ENCODE measurements at regions not wholly inside any gene's neighbourhood (a gene's known extent, or its start where the extent isn't known, plus 50 kb on each side); places are given as distances from the start of the nearest gene placed in this dataset.
"Not testable (repeated sequence)": the region's sequence is repeated elsewhere in the genome, so short reads cannot be mapped to it uniquely, and the experiment has no call there.

DNA sequence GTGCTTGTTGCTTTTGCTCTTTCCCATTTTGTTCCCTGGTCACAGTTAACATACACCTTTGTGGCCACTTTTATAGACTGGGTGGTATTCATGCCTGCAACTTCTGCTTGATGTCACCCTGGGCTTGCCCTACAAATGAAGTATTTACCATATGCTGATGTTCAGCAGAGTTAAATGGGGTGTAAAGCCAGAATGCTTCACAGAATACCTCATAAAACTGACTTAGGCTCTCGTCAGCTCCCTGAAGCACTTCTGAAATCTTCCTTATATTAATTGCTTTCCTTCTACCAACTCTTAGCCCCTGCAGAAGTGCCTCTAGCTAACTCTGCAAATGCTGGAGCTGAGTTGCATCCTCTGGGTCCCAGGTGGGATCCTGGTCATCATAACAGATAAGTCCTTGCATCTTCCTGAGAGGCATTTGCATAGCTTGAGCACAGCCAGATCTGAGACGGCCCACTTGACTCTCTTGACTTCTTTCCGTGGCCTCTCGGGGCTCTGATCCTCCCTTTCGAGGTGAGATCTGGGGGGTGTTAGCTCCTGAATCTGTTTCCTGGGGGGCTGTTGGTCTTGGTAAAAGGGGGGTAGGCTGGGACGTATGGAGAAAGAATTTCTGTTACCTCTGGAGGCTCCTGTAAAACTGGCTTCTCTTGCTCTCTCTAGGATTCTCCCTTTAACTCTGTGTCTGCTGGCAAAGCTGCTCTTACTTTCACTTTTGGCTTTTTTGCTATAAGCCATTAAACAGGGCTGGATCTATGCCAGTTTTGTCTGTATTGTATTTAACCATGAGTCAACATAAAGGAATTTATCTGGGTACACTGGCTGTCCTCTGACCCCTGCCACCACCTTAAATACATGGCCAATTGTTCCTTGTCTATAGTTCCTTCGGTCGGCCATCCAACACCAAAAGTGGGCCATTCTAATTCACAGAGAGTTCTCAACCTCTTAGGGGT, 223.0 kb upstream of the SYNCRIP start:
- peaks cover 43% of the 10 kb centered on the region for H3K27me3 ChIP-seq (ENCODE audit: insufficient read depth, low read depth, severe bottlenecking)
- TF ChIP-seq, protein P1, sequence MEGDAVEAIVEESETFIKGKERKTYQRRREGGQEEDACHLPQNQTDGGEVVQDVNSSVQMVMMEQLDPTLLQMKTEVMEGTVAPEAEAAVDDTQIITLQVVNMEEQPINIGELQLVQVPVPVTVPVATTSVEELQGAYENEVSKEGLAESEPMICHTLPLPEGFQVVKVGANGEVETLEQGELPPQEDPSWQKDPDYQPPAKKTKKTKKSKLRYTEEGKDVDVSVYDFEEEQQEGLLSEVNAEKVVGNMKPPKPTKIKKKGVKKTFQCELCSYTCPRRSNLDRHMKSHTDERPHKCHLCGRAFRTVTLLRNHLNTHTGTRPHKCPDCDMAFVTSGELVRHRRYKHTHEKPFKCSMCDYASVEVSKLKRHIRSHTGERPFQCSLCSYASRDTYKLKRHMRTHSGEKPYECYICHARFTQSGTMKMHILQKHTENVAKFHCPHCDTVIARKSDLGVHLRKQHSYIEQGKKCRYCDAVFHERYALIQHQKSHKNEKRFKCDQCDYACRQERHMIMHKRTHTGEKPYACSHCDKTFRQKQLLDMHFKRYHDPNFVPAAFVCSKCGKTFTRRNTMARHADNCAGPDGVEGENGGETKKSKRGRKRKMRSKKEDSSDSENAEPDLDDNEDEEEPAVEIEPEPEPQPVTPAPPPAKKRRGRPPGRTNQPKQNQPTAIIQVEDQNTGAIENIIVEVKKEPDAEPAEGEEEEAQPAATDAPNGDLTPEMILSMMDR (IDR thresholded peaks at IDR 0.05; ENCODE audit: low read depth, low read length): no peak
- no peaks in the 10 kb centered on the region for H3K36me3 ChIP-seq
- no peak overlapping the region for H3K27ac ChIP-seq
- no peak overlapping the region for H3K4me3 ChIP-seq (ENCODE audit: low read depth, low read length)
- no peak for DNase-seq
- no peaks in the 10 kb centered on the region for H3K9me3 ChIP-seq (ENCODE audit: severe bottlenecking)

GRCh38 chr6:85864453-85865401, 222.0 kb upstream of the SYNCRIP start:
- H3K27me3 ChIP-seq (ENCODE audit: insufficient read depth, low read depth, severe bottlenecking): peaks cover 38% of the 10 kb centered on the region
- H3K27ac ChIP-seq: no peak overlapping the region
- H3K4me3 ChIP-seq (ENCODE audit: low read depth, low read length): no peak overlapping the region
- DNase-seq: no peak
- TF ChIP-seq, protein P1 (IDR thresholded peaks at IDR 0.05; ENCODE audit: low read depth, low read length): no peak
- no peaks in the 10 kb centered on the region for H3K36me3 ChIP-seq
- no peaks in the 10 kb centered on the region for H3K9me3 ChIP-seq (ENCODE audit: severe bottlenecking)

- H3K27ac ChIP-seq: no peak overlapping the region
- DNase-seq: no peak
These were observed 213.5 kb upstream of the SYNCRIP start for GRCh38 chr6:85856235-85856634.

DNA sequence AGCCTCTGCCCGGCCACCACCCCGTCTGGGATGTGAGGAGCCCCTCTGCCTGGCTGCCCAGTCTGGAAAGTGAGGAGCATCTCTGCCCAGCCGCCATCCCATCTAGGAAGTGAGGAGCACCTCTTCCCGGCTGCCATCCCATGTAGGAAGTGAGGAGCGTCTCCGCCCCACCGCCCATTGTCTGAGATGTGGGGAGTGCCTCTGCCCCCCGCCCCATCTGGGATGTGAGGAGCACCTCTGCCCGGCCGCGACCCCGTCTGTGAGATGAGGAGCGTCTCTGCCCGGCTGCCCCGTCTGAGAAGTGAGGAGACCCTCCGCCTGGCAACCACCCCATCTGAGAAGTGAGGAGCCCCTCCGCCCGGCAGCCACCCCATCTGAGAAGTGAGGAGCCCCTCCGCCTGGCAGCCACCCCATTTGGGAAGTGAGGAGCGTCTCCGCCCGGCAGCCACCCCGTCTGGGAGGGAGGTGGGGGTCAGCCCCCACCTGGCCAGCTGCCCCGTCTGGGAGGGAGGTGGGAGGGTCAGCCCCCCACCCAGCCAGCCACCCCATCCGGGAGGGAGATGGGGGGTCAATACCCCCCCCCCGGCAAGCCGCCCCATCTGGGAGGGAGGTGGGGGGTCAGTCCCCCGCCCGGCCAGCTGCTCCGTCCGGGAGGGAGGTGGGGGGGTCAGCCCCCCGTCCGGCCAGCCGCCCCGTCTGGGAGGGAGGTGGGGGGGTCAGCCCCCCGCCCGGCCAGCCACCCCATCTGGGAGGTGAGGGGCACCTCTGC, 195.8 kb upstream of the SYNCRIP start:
- not testable (repeated sequence) for DNase-seq; H3K36me3 ChIP-seq; H3K4me3 ChIP-seq (ENCODE audit: low read depth, low read length); H3K9me3 ChIP-seq (ENCODE audit: severe bottlenecking); H3K27me3 ChIP-seq (ENCODE audit: insufficient read depth, low read depth, severe bottlenecking); H3K27ac ChIP-seq

More at GRCh38 chr6:85856235-85856634, 213.5 kb upstream of the SYNCRIP start:
- Histone ChIP-seq H3K4me3 (ENCODE audit: low read depth, low read length) (no peak overlapping the region), H3K27me3 (ENCODE audit: insufficient read depth, low read depth, severe bottlenecking) (peaks cover 14% of the 10 kb centered on the region), H3K36me3 (no peaks in the 10 kb centered on the region), H3K9me3 (ENCODE audit: severe bottlenecking) (no peaks in the 10 kb centered on the region)
- TF ChIP-seq, protein P1 (IDR thresholded peaks at IDR 0.05; ENCODE audit: low read depth, low read length): no peak

GRCh38 chr6:85828973-85829372, 186.3 kb upstream of the SYNCRIP start:
- Histone ChIP-seq H3K27me3 (ENCODE audit: insufficient read depth, low read depth, severe bottlenecking) (peaks cover 4% of the 10 kb centered on the region), H3K36me3 (no peaks in the 10 kb centered on the region), H3K9me3 (ENCODE audit: severe bottlenecking) (no peaks in the 10 kb centered on the region), H3K27ac (no peak overlapping the region), H3K4me3 (ENCODE audit: low read depth, low read length) (no peak overlapping the region)
- DNase-seq: no peak
- TF ChIP-seq, protein P1 (IDR thresholded peaks at IDR 0.05; ENCODE audit: low read depth, low read length): no peak

Measured in WERI-Rb-1 (cell line).